ENCODE measurements at regions not wholly inside any gene's neighbourhood (a gene's known extent, or its start where the extent isn't known, plus 50 kb on each side); places are given as distances from the start of the nearest gene placed in this dataset.

- no peaks in the 10 kb centered on the region; the same call in 1 of the 2 replicates for H3K9me3 ChIP-seq (ENCODE audit: control insufficient read depth, insufficient read depth, low read length)
- no peak overlapping the region for H3K18ac ChIP-seq (ENCODE audit: low read depth, low read length)
- no peak overlapping the region for H3K27ac ChIP-seq (ENCODE audit: insufficient read depth, low read length)
- no peak overlapping the region for H2BK20ac ChIP-seq (ENCODE audit: low read depth, low read length)
- no peak overlapping the region for H3K4me2 ChIP-seq (ENCODE audit: low read depth, low read length)
- 93% methylated on average over 2 of the region's 10 CpGs; no CpG with 5 or more reads in 1 of the 2 experiments for WGBS, 2 experiments (ENCODE audit: extremely low coverage in 2 of 2, insufficient read length in 1 of 2)
- H3K9ac ChIP-seq (ENCODE audit: low read depth, low read length): no peak overlapping the region
- no TSS peak for BruUV-seq (replicated peaks)
- no peak overlapping the region for H4K91ac ChIP-seq (ENCODE audit: insufficient read depth, low read depth, low read length)
- no peak overlapping the region for H3K56ac ChIP-seq (ENCODE audit: extremely low read depth, insufficient read depth, low read length)
- ChIA-PET CTCF (no interaction called here), POLR2A (ENCODE audit: unreplicated experiment) (no interaction called here)
- H2BK120ac ChIP-seq (ENCODE audit: low read depth, low read length): no peak overlapping the region
- no peak overlapping the region for H3K4me3 ChIP-seq (ENCODE audit: insufficient read depth, low read depth, low read length)
- TF ChIP-seq FOS (IDR thresholded peaks at IDR 0.05; ENCODE audit: low read depth, low read length) (no peak), NFE2L2 (IDR thresholded peaks at IDR 0.05; ENCODE audit: low read depth, low read length) (no peak), RCOR1 (IDR thresholded peaks at IDR 0.05; ENCODE audit: insufficient replicate concordance, low read length) (no peak), MXI1 (IDR thresholded peaks at IDR 0.05; ENCODE audit: borderline replicate concordance, low read depth, low read length) (no peak), RFX5 (IDR thresholded peaks at IDR 0.05; ENCODE audit: low read depth, low read length) (no peak), CHD1 (IDR thresholded peaks at IDR 0.05; ENCODE audit: low read depth, low read length) (no peak), BHLHE40 (IDR thresholded peaks at IDR 0.05; ENCODE audit: low read depth, low read length) (no peak), MAFK (IDR thresholded peaks at IDR 0.05; ENCODE audit: low read depth, low read length) (no peak), POLR2A (IDR thresholded peaks at IDR 0.05; ENCODE audit: low read depth, low read length) (no peak), SMC3 (IDR thresholded peaks at IDR 0.05; ENCODE audit: low read depth, low read length) (no peak), CTCF (conservative IDR thresholded peaks at IDR 0.05; ENCODE audit: low read depth, low read length) (no peak), MAZ (IDR thresholded peaks at IDR 0.05; ENCODE audit: borderline replicate concordance, low read depth, low read length) (no peak), RAD21 (IDR thresholded peaks at IDR 0.05; ENCODE audit: low read length) (no peak), ELK1 (IDR thresholded peaks at IDR 0.05; ENCODE audit: borderline replicate concordance, low read depth, low read length) (no peak), CEBPB (IDR thresholded peaks at IDR 0.05; ENCODE audit: low read depth, low read length) (no peak)
- H4K5ac ChIP-seq (ENCODE audit: low read depth, low read length): no peak overlapping the region
- dilution Hi-C loops (cut with HindIII; ENCODE audit: low sequenced_read_pairs, unreplicated experiment) (no loop called here), in situ Hi-C loops (cut with MboI; ENCODE audit: low sequenced_read_pairs) (no loop called here), intact Hi-C loops (cut with micrococcal nuclease) (no loop called here)
- no peaks in the 10 kb centered on the region for H4K20me1 ChIP-seq (ENCODE audit: insufficient read depth, low read length)
- H2AFZ ChIP-seq (replicated peaks; ENCODE audit: low read length, poor library complexity): no peak overlapping the region
- H3K4ac ChIP-seq (ENCODE audit: low read depth, low read length): no peak overlapping the region
- no peak overlapping the region for H2AK9ac ChIP-seq (replicated peaks; ENCODE audit: low read depth, low read length, poor library complexity)
- no peaks in the 10 kb centered on the region for H3K36me3 ChIP-seq (ENCODE audit: control insufficient read depth, insufficient read depth, low read length)
- DNase-seq (no peak), ATAC-seq (ENCODE audit: low read depth) (no peak)
- no peak overlapping the region for H3K14ac ChIP-seq (replicated peaks; ENCODE audit: low read depth, low read length)
- no peak overlapping the region for H3K23ac ChIP-seq (ENCODE audit: low read depth, low read length)
- H3K79me1 ChIP-seq (ENCODE audit: low read depth in 1 of 2, low read length in 2 of 2): no peaks in the 10 kb centered on the region
- H3K9me1 ChIP-seq (ENCODE audit: insufficient read depth, low read length): peaks cover 7% of the 10 kb centered on the region
- H4K8ac ChIP-seq (ENCODE audit: low read depth in 2 of 2, low read length in 2 of 2): no peak overlapping the region
- H2AK5ac ChIP-seq (ENCODE audit: low read depth, low read length): no peak overlapping the region
- H3K4me1 ChIP-seq (ENCODE audit: control insufficient read depth, insufficient read depth, low read length): peaks cover 3% of the 10 kb centered on the region
- H2BK5ac ChIP-seq (ENCODE audit: low read depth, low read length, poor library complexity, severe bottlenecking): no peak overlapping the region
- no peaks in the 10 kb centered on the region for H3K27me3 ChIP-seq (ENCODE audit: control insufficient read depth, insufficient read depth, low read length)
- H2BK15ac ChIP-seq (ENCODE audit: low read depth, low read length): no peak overlapping the region
Measured at GRCh38 chr9:134560654-134561053, 80.9 kb upstream of the COL5A1 start.

All from IMR-90 (cell line).